ENCODE measurements at regions not wholly inside any gene's neighbourhood (a gene's known extent, or its start where the extent isn't known, plus 50 kb on each side); places are given as distances from the start of the nearest gene placed in this dataset.

GRCh38 chr15:39456582-39457330, 124.1 kb upstream of the THBS1 start:
- H3K9me2 ChIP-seq (replicated peaks; ENCODE audit: insufficient read depth, low read length) = no peaks in the 10 kb centered on the region
- no peaks in the 10 kb centered on the region for H3K4me1 ChIP-seq (ENCODE audit: low read length)
- H3K9ac ChIP-seq (ENCODE audit: low read length) = no peak overlapping the region
- no peak overlapping the region for H3K4me2 ChIP-seq (ENCODE audit: low read depth, low read length)
- no peak overlapping the region for H3K4me3 ChIP-seq (ENCODE audit: low read length)
- H3K27ac ChIP-seq (ENCODE audit: low read length) = no peak overlapping the region
- H3K36me3 ChIP-seq (replicated peaks; ENCODE audit: insufficient read depth, low read length) = no peaks in the 10 kb centered on the region
- no peaks in the 10 kb centered on the region for H3K27me3 ChIP-seq (replicated peaks; ENCODE audit: insufficient read depth, low read length)
- H4K20me1 ChIP-seq (ENCODE audit: insufficient read depth, low read length) = no peaks in the 10 kb centered on the region
- H3K9me3 ChIP-seq (replicated peaks; ENCODE audit: insufficient read depth, low read length) = no peaks in the 10 kb centered on the region
- no peaks in the 10 kb centered on the region for H3F3A ChIP-seq (ENCODE audit: insufficient read depth, low read length)
- TF ChIP-seq CTCF (IDR thresholded peaks at IDR 0.05; ENCODE audit: low read length) = no peak
- no peaks in the 10 kb centered on the region for H3K79me2 ChIP-seq (ENCODE audit: low read length)
- no peak overlapping the region for H2AFZ ChIP-seq (ENCODE audit: low read length)
- no peak for DNase-seq

- Histone ChIP-seq H3K4me3 (ENCODE audit: low read length) (no peak overlapping the region), H3K9ac (ENCODE audit: low read length) (no peak overlapping the region), H3K36me3 (replicated peaks; ENCODE audit: insufficient read depth, low read length) (no peaks in the 10 kb centered on the region), H3K9me2 (replicated peaks; ENCODE audit: insufficient read depth, low read length) (no peaks in the 10 kb centered on the region), H3F3A (ENCODE audit: insufficient read depth, low read length) (no peaks in the 10 kb centered on the region), H3K27me3 (replicated peaks; ENCODE audit: insufficient read depth, low read length) (no peaks in the 10 kb centered on the region), H3K4me2 (ENCODE audit: low read depth, low read length) (no peak overlapping the region), H3K79me2 (ENCODE audit: low read length) (no peaks in the 10 kb centered on the region), H2AFZ (ENCODE audit: low read length) (no peak overlapping the region), H3K4me1 (ENCODE audit: low read length) (no peaks in the 10 kb centered on the region), H3K9me3 (replicated peaks; ENCODE audit: insufficient read depth, low read length) (no peaks in the 10 kb centered on the region), H3K27ac (ENCODE audit: low read length) (no peak overlapping the region), H4K20me1 (ENCODE audit: insufficient read depth, low read length) (no peaks in the 10 kb centered on the region)
- no peak for DNase-seq
- TF ChIP-seq CTCF (IDR thresholded peaks at IDR 0.05; ENCODE audit: low read length) = no peak
- no peak for TF ChIP-seq EZH2 (optimal IDR thresholded peaks at IDR 0.05; ENCODE audit: low read depth, low read length)
- no peak for TF ChIP-seq EZH2phosphoT487 (IDR thresholded peaks at IDR 0.05; ENCODE audit: low read length)
Measured at GRCh38 chr15:39458131-39458530, 122.7 kb upstream of the THBS1 start.

GRCh38 chr15:39459548-39459947, 121.3 kb upstream of the THBS1 start:
- H3K36me3 ChIP-seq (replicated peaks; ENCODE audit: insufficient read depth, low read length) = no peaks in the 10 kb centered on the region
- no peaks in the 10 kb centered on the region for H3K9me2 ChIP-seq (replicated peaks; ENCODE audit: insufficient read depth, low read length)
- no peak overlapping the region for H3K4me2 ChIP-seq (ENCODE audit: low read depth, low read length)
- no peak overlapping the region for H3K4me3 ChIP-seq (ENCODE audit: low read length)
- H4K20me1 ChIP-seq (ENCODE audit: insufficient read depth, low read length) = no peaks in the 10 kb centered on the region
- TF ChIP-seq EZH2phosphoT487 (IDR thresholded peaks at IDR 0.05; ENCODE audit: low read length) (no peak), EZH2 (optimal IDR thresholded peaks at IDR 0.05; ENCODE audit: low read depth, low read length) (no peak), CTCF (IDR thresholded peaks at IDR 0.05; ENCODE audit: low read length) (no peak)
- H3K4me1 ChIP-seq (ENCODE audit: low read length) = no peaks in the 10 kb centered on the region
- no peak for DNase-seq
- H3F3A ChIP-seq (ENCODE audit: insufficient read depth, low read length) = no peaks in the 10 kb centered on the region
- H3K9me3 ChIP-seq (replicated peaks; ENCODE audit: insufficient read depth, low read length) = no peaks in the 10 kb centered on the region
- H3K27ac ChIP-seq (ENCODE audit: low read length) = no peak overlapping the region
- H3K27me3 ChIP-seq (replicated peaks; ENCODE audit: insufficient read depth, low read length) = no peaks in the 10 kb centered on the region
- H3K9ac ChIP-seq (ENCODE audit: low read length) = no peak overlapping the region
- no peaks in the 10 kb centered on the region for H3K79me2 ChIP-seq (ENCODE audit: low read length)
- H2AFZ ChIP-seq (ENCODE audit: low read length) = no peak overlapping the region

All from MM.1S (cell line).